Fibroblast of skin of back (primary cell): ENCODE measurements at regions not wholly inside any gene's neighbourhood (a gene's known extent, or its start where the extent isn't known, plus 50 kb on each side); places are given as distances from the start of the nearest gene placed in this dataset.

Experiments
- DNase-seq: peaks from one replicate; pipeline ENCODE4 v3.0.0-alpha.2; 2013

DNA sequence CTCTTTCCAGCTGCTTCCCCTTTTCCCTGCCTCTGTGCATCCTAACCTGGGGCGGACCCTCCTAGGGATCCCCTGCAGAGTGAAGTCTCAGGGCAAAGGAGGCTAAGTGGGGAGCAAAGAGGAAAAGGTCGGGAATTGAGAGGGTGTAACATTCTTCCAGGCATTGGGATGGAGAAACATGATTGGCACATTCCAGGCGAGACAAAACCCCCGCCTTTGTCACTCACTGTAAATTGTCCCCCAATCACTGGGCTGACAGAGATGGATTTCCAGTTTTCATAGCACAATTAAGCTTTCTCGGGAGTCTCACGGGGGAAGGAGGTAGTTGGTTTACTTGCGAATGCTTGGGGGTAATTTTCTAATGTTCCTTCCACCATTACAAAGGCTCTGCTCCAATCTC, 74.9 kb downstream of the MIAT start:
- DNase-seq: no peak

DNA sequence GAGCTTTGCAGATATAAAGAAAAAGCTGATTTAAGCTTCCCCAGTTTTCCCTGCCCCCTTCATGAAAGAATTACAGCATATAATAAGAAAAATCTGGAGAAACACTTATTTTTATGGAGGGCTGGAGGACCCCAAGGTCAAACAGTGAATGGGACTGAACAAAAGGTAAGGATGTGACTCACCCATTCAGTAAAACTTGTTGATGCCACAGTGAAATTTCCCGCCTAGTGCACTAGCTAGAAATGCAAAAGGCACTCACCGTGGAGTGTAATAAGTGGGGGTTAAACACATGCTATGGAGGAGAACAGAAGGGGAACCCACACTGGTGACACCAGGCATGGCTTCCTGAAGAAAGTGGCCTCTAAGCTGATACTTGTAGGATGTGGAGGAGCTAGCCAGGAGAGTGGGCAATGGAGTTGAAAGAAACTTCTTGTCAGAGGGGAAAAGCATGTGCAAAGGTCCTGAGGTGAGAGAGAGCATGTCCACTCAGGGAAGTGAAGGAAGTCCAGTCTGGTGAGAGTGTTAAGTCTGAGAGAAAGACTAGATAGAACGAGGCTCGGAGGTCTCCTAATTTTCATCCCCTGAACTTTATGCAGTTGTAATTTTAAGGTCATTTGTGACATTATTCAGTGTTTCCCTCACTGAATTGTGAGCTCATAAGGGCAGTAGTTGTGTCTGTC, 77.1 kb downstream of the MIAT start:
- DNase-seq: no peak

DNA sequence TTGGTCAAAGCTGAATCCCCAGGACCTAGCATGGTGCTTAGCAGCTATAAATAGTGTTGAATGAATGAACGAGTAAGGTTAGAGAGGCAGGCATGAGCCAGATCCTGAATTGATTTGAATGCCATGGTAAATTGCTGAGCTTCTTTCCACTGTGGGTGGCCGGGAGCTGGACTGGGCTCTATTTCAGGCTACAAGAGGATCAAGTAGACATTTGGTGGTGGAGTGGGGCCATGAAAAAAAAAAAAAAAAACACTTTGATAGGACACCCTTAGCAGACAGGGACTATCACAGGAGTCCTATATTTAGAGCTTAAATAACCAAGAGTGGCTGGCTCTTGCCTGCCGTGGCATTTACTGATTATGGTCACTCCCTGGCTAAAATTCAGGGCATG, 77.6 kb downstream of the MIAT start:
- DNase-seq: no peak

DNA sequence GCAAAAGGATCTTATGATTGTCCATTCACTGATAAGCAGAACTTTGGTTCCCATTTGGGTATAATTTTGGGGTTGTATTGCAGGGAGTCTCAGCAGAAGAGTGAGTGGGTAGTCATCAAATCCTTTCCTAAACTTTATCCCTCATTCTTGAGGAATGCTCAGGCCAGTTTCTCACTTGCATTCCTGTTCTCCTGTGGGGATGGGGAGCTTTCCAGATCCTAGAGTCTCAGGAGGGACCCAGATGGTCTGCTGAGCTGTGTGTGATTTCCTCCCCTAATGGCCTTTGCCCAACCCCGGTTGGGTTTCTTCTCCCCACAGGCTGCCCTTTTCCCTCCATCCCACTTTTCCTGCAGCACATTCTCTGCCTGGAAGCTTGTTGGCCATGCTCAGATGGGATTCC, 79.9 kb downstream of the MIAT start:
- DNase-seq: peak; percentile 74

DNA sequence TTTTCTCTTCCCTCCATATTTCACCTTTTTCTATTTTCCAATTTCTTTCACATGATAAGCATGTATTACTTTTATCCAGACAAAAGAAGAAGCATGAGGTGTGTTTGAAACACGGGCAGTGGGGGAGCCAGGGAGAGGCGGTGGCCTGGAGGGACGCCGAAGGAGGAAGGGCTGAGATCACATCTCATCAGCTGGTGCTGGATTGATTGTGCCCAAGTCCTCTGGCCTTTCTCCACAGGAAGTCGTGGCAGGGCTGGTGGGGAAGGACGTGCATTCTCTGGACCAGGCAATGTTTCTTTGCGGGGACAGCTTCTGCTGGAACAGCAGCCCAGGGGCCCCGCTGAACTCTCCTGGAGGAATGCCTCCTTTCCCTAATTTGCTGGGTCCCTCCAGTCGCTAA, 82.9 kb downstream of the MIAT start:
- DNase-seq: no peak

DNA sequence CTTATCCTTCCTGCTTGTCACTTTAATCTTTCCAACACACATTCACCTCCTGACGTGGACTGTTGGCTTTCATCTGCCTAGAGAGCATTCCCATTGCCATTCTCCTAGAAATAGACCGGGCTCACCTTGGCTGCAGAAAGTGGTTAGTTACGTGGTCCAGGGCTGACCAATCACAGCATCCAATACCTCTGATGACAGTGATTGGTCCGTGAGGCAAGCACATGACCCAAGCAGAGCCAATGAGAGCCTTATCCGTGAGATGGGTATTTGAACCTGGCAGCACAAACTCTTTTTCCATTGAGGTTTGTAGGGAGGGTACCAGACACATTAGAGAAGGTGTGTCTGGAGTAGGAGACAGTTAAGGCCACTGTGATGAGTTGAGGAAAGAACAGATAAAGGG, 85.8 kb downstream of the MIAT start:
- DNase-seq: no peak

DNA sequence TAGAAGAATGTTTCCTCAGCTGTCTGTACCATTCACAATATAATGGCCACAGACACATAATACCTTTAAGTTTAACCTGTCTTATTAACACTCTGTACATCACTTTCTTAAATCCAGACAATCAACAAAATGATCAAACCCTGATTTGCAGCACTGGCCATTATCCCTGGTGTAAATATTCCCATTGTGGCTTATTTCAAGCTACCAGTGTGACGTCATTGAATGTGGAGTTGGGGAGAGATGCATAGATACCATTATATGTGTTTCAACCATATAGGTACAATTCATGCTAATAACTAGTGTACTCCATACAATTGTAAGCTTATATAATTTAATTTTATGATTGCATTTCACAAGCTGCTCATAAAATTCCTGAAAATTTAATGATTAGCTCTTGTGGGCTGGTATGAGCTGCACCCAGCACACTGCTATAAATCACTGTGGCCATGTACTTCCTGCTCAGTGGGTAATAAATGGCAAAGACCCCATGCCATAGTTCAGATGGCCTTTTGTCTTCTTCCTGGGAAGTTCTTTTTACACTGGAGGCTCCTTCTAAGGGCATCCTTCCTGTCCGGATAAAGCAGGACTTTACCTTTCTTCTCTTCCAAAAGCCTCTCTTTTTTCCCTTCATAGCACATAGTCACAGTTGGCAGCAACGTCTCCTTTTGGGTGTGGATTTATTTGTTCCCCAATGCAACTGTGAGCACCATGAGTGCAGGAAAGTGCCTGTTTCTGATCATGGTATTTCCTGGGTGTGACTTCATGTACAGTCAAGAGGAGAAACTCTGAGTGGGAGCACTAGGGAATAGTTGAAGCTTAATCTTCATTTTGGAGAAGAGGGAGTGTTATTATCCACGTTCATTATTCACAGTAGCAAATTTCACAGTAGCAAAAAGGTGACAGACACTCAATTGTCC, 87.8 kb downstream of the MIAT start:
- no peak for DNase-seq

DNA sequence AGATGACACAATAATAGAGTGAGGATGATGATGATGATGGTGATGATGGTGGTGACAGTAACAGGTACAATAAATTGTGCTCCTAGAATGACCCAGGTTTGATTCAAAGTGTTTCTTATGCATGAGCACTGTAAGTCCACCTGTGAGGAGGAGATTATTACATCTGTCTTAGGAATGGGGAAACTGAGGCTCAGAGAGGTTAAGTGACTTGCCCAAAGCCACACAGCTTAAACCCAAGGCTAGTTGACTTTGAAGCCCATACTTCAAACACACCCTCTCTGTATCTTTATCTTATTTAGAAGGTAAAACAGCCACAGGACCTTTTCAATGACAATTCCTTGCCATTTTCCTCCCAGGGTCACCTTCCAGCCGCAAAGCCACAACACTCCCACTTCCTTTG, 88.9 kb downstream of the MIAT start:
- no peak for DNase-seq

DNA sequence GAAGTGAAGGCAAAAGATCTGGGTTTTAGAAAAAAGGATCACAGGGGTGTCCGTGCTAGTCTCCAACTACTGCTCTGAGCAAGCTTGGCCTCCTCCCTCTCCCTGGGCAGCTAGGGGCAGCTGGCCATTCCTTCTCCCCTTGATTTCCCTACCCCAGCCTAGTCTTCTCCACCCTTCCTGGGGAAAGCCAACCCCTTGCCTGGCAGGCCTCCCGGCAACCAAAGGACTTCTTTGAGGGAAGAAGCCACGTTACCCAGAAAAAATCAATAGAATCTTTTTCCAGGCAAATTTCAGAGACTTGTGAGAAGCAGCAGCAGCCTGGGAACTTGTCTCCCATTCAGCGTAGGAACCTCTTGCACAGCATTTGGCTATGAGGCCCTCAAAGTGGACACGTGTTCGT, 91.5 kb downstream of the MIAT start:
- DNase-seq: no peak

DNA sequence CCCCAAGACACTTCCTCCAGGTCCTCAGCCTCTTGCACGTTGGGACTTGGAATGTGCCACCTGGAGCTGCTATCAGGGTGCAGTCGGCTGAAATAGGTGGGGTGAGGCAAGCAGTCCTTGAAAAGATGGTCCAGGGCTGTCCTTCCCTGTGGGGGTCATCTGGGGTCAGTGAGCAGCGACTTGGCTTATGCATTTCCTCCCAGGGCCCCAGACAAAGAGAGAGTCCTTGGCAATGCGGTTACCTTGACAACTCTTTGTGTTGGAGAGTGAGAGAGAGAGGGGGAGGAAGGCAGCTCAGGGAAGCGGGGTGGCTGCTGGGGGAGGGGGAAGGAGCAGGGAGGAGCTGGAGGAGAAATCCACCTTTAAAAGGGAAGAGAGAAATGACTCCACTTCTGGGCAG, 93.8 kb downstream of the MIAT start:
- DNase-seq: peak; percentile 30

DNA sequence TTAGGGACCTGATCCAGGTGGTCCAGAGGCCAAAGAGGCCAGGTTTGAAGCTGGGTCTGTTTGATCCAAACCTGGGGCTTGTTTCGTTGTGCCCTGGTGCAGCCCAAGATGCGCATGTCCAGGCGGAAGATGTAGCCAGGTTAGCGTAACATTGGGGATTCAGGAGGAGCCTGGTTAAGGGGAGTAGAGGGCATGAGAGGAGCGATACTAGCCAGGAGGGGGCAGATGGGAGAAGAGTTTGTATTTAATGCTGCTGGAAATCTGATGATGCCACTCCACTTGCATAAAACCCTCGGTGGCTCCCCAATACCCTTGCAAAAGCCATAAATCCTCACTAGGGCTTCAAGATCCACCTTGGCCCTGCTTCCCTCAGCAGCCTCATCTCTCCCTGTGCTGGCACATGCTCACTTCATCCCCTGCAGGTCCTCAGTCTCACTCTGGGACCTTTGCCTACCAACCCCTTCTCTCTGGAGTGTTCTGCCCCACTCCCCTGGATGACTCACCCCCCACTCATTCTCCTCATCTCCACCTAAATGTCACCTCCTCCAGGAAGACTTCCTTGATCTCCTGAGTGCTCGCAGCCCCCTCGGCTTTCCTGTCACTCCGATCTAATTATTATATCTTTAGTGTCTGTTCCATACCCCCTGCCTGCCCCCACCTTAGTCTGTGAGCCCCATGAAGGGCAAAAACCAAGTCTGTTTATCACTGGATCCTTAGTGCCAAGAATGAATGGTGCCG, 95.9 kb downstream of the MIAT start:
- DNase-seq: no peak

DNA sequence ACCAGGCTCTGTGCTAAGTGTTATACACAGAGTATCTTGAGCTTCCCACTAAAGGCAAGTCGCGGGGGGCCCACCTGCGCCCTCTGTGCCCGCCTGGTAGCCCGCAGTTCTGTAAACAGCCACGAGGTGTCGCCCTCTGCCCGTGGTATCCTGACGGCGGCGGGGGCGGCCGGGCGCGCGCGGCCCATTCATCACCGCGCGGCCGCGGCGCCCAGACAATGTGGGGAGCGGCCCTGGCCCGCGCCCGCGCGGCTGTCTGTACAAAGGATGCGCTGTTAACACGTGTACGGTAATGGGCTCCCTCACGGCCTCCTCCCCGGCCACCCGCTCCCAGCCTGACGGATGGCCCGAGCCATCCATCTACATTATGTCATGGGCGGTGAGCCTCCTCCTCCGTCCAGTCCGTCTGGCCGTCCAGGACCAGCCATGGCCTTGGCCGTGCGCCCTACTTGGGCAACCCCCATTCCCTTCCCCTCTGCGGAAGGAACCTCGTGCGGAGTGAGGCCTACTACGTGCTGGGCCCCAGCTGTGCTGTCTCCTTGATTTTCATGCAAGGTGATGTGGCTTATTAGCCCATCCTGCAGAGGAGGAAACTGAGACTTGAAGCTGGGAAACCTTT, 99.4 kb downstream of the MIAT start:
- DNase-seq: peak; percentile 66

DNA sequence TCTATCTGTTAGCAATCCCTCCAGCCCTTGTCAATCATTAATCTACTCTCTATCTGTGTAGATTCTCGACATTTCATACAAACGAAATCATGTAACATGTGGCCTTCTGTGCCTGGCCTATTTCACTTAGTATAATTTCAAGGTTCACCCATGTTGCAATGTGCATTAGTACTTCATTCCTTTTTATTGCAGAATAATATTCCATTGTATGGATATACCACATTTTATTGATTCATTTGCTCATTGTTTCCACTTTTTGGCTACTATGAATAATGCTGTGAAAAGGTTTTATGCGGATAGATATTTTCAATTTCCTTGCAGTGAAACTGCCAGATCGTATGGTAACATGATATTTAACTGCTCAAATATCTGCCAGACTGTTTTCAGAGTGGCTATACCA, 100.1 kb downstream of the MIAT start:
- DNase-seq: no peak

DNA sequence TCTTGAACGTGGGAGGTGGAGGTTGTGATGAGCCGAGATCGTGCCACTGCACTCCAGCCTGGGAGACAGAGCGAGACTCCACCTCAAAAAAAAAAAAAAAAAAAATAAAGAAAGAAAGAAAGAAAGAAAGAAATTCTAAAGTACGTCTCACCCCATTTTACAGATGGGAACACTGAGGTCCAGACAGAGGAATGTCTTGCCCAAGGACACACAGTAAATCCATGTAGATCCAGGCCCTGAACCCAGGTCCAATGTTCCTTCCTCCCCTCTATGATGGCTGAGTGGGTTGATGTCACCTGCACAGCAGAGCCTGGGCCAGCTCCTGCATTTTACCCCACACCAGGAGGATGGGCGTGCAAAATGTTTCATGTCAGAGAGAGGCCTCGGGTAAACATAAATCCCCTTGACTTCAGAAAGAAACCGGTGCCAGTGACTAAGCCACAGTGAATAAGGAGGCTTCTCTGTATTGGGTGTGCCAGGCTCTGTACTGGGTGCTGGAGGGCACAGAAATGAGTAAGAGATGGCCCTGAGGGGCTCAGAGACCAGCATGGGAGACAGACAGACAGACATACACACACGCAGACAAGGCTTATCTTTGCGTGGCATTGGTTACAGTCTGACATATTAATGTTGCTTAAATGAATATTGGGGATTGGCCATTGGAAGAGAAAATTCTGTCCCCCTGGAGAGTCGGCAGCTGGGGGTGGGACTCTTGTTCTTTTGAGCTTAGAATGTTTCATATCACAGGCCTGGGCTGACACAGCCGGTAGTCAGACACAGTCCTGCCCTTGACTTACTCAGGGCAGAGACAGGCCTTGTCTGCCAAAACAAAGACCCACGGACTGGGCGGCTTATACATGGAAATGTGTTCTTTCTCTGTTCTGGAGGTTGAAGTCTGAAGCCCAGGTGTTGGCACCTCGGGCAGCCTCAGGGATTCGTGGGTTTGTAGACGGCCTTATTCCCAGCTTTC, 105.4 kb downstream of the MIAT start:
- DNase-seq: peak; percentile 32

DNA sequence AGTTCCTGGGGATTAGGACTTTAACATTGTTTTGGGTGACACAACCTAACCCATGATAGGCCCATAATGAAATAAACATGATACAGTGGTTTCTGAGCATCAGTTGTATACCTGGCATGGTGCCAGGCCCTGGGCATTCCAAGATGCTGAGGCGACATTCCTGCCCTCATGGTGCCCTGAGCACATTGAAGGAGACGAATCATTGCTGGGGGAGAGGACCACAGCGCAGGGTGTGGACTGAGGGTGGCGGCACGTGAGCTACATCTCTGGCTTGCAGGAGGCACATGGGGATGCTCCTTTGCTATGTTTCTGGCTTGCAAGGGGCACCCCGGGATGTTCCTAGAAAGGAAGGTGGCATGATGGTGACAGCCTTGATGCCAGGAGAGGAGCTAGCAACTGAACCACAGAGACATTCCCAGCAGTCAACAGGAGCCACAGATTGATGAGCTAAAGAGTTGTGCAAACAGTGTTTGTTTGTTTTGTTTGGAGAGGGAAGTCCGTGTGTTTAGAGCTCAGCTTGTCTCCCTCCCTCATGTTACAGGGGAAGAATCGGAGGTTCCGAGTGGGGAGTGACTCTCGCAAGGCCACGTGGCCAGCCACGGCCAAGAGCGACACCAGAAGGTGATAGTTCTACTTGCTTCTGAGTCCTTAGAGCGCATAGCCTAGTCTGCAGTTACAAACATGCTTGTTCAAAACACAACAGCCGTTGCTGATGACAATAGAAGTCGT, 106.4 kb downstream of the MIAT start:
- DNase-seq: peak; percentile 89

DNA sequence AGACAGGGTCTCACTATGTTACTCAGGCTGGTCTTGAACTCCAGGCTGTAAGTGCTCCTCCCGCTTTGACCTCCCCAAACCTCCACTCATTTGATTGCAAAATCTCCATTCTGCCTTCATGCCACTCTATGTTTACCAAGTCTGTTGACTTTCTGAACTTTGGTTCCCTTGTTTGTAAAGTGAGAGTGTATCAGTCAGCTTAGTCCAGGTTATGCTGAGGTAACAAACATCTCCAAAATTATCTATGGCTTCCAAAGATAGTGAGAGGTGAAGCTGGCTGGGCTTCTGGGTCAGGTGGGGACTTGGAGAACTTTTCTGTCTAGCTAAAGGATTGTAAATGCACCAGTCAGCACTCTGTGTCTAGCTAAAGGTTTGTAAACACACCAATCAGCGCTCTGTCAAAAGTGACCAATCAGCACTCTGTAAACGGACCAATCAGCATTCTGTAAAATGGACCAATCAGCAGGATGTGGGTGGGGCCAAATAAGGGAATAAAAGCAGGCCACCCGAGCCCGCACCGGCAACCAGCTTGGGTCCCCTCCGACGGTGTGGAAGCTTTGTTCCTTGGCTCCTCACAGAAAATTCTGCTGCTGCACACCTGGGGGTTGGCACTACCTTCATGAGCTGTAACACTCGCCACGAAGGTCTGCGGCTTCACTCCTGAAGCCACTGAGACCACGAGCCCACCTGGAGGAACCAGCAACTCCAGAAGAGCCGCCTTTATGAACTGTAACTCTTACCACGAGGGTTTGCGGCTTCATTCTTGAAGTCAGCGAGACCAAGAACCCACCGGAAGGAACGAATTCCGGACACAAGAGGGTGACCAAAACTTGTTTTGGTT, 109.3 kb downstream of the MIAT start:
- DNase-seq: no peak

DNA sequence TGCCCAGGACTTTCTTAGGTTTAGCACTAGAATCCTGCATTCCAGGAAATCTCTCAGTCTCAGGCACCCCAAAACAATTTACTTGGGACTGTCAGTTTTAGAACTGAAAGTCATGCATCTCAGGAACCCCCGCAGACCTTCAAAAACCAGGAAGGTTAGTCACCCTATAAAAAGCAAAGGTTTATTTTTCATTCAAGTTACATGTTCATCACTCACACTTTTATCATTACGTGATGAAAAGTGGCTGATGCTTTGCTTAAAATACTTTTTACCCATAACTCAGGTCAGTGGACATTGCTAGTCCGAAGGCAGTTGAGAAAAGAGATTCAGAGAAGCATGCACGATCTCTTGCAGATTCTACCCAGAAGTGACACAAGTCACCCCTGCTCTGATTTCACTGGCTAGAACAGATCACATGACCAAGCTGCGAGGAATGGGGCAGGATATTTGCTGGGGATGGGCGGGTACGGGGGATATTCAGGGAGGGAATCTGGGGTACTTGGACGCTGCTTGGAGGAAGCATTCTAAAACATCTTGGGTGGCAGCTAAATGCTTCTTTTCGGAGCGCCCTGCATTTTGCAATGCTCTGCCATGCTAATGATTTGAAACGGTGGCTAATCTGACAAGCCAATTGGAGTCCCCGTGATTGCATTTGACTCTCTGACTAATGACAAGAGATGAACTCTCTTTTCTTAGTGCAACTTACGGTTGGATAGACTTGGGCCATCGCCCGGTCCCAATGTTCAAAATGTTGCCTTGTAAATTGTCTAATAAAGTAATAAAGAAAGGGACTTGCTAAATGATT, 110.2 kb downstream of the MIAT start:
- no peak for DNase-seq

DNA sequence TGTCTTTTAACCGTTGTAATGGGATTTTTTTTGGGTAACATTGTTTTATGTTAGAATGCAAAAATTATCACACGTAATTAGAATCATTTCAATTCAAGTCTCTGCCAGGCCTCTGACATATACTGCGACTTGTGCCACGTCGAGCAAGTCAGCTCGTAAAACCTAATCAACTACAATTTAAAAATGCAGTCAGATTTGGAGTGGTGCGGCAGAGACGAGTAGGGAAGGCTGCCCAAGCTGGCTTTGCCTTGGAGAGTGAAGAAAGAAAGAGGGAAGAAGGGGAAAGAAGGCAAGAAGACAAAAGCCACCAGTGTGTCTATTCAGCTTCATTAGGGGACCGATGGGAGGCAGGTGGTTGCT, 110.7 kb downstream of the MIAT start:
- no peak for DNase-seq

DNA sequence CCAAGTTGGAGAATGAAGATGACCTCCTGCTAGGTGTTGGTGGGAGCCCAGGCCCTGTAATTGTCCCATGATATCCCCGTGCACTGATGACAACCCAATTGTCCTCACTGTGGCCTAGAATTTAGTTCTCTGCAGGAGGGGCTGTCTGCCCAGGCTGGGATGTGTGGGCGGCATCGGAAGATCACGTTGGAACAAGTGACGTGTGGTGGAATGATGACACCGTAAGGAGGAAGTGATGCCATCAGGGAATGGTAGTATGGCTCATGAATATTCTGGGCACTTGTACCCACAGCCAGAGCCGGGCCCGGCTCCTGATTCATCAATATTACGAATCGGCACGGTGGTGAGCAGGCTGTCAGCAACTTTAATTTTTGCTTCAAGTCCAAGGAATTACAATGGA, 111.6 kb downstream of the MIAT start:
- DNase-seq: no peak
